ENCODE measurements at regions not wholly inside any gene's neighbourhood (a gene's known extent, or its start where the extent isn't known, plus 50 kb on each side); places are given as distances from the start of the nearest gene placed in this dataset.
A peak's percentile ranks its signal among the peaks of the same experiment; 100 is the strongest.

GRCh38 chr14:22469538-22470303, 119.3 kb downstream of the DAD1 start:
- TF ChIP-seq CTCF (IDR thresholded peaks at IDR 0.05; ENCODE audit: extremely low read depth, insufficient read depth, missing control alignments), result no peak
- in situ Hi-C loops (cut with MboI; ENCODE audit: low pct_unique_long_range_greater_than_20kb, low sequenced_read_pairs, unreplicated experiment), result loop anchor here (5.0 to 25.0 kb wide), 3 partner anchors 77 to 157 kb away; no protein-coding TSS in a partner anchor
- no peak for DNase-seq (ENCODE audit: low spot score)

- no peak for TF ChIP-seq CTCF (IDR thresholded peaks at IDR 0.05; ENCODE audit: extremely low read depth, insufficient read depth, missing control alignments)
Measured at GRCh38 chr14:22468830-22469229, 120.2 kb downstream of the DAD1 start.

GRCh38 chr14:22466491-22466890, 122.5 kb downstream of the DAD1 start:
- TF ChIP-seq CTCF (IDR thresholded peaks at IDR 0.05; ENCODE audit: extremely low read depth, insufficient read depth, missing control alignments), result peak; percentile 27
- in situ Hi-C loops (cut with MboI; ENCODE audit: low pct_unique_long_range_greater_than_20kb, low sequenced_read_pairs, unreplicated experiment), result loop anchor here (25.0 kb wide), 1 partner anchor 154 kb away; no protein-coding TSS in a partner anchor
- DNase-seq (ENCODE audit: low spot score), result peak; percentile 51

More at GRCh38 chr14:22468830-22469229, 120.2 kb downstream of the DAD1 start:
- no peak for DNase-seq (ENCODE audit: low spot score)
- in situ Hi-C loops (cut with MboI; ENCODE audit: low pct_unique_long_range_greater_than_20kb, low sequenced_read_pairs, unreplicated experiment), result loop anchor here (25.0 kb wide), 1 partner anchor 157 kb away; no protein-coding TSS in a partner anchor

GRCh38 chr14:22465201-22465840, 123.7 kb downstream of the DAD1 start:
- no peak for DNase-seq (ENCODE audit: low spot score)
- TF ChIP-seq CTCF (IDR thresholded peaks at IDR 0.05; ENCODE audit: extremely low read depth, insufficient read depth, missing control alignments), result no peak
- in situ Hi-C loops (cut with MboI; ENCODE audit: low pct_unique_long_range_greater_than_20kb, low sequenced_read_pairs, unreplicated experiment), result loop anchor here (25.0 kb wide), 1 partner anchor 153 kb away; no protein-coding TSS in a partner anchor

GRCh38 chr14:22464422-22465142, 124.4 kb downstream of the DAD1 start:
- no peak for TF ChIP-seq CTCF (IDR thresholded peaks at IDR 0.05; ENCODE audit: extremely low read depth, insufficient read depth, missing control alignments)
- in situ Hi-C loops (cut with MboI; ENCODE audit: low pct_unique_long_range_greater_than_20kb, low sequenced_read_pairs, unreplicated experiment), result loop anchor here (25.0 kb wide), 1 partner anchor 152 kb away; no protein-coding TSS in a partner anchor
- DNase-seq (ENCODE audit: low spot score), result peak; percentile 52

GRCh38 chr14:22463763-22464173, 125.3 kb downstream of the DAD1 start:
- in situ Hi-C loops (cut with MboI; ENCODE audit: low pct_unique_long_range_greater_than_20kb, low sequenced_read_pairs, unreplicated experiment), result loop anchor here (25.0 kb wide), 1 partner anchor 151 kb away; no protein-coding TSS in a partner anchor
- DNase-seq (ENCODE audit: low spot score), result no peak
- no peak for TF ChIP-seq CTCF (IDR thresholded peaks at IDR 0.05; ENCODE audit: extremely low read depth, insufficient read depth, missing control alignments)

Measured in GM13977 (cell line).